ENCODE measurements at regions not wholly inside any gene's neighbourhood (a gene's known extent, or its start where the extent isn't known, plus 50 kb on each side); places are given as distances from the start of the nearest gene placed in this dataset.

- TF ChIP-seq CTCF (IDR thresholded peaks at IDR 0.05) (no peak), POLR2A (IDR thresholded peaks at IDR 0.05) (no peak), POLR2AphosphoS5 (IDR thresholded peaks at IDR 0.05) (no peak), EP300 (IDR thresholded peaks at IDR 0.05; ENCODE audit: low read depth) (no peak)
Measured at GRCh38 chr6:4421837-4422236, 286.5 kb upstream of the ECI2 start.

All from transverse colon (tissue), 4 donors.